ENCODE measurements at regions not wholly inside any gene's neighbourhood (a gene's known extent, or its start where the extent isn't known, plus 50 kb on each side); places are given as distances from the start of the nearest gene placed in this dataset.

DNA sequence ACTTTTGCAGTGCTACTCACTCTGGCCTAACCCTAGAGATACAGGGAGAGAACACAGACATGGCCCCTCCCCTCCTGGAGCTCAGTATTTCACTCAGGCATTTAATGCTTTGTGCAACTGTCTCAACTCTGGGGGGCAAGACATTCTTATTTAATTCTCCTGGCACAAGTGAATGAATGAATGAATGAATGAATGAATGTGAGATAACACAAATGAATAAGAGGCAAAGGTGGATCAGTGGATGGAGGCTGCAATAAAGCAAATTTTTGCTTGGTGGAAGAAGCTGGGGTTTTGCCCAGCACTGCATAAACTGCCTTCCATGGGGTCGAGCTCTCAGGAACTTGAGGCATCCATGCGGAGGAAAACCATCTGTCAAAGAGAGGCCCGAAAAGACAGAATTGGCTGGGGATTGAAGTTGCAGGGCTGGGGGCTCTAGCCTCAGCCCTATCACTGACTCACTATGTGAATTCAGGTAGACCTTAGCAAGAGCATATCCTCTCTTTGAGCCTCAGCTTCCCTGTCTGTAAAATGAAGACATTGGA lies 441.4 kb upstream of the ZMIZ1 start:
- TF ChIP-seq, protein P1, sequence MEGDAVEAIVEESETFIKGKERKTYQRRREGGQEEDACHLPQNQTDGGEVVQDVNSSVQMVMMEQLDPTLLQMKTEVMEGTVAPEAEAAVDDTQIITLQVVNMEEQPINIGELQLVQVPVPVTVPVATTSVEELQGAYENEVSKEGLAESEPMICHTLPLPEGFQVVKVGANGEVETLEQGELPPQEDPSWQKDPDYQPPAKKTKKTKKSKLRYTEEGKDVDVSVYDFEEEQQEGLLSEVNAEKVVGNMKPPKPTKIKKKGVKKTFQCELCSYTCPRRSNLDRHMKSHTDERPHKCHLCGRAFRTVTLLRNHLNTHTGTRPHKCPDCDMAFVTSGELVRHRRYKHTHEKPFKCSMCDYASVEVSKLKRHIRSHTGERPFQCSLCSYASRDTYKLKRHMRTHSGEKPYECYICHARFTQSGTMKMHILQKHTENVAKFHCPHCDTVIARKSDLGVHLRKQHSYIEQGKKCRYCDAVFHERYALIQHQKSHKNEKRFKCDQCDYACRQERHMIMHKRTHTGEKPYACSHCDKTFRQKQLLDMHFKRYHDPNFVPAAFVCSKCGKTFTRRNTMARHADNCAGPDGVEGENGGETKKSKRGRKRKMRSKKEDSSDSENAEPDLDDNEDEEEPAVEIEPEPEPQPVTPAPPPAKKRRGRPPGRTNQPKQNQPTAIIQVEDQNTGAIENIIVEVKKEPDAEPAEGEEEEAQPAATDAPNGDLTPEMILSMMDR (conservative IDR thresholded peaks at IDR 0.05; ENCODE audit: low read length), result no peak
- no peak for TF ChIP-seq EZH2phosphoT487 (IDR thresholded peaks at IDR 0.05; ENCODE audit: borderline replicate concordance, low read depth, low read length)

Measured in OCI-LY7 (cell line).